ENCODE measurements at regions not wholly inside any gene's neighbourhood (a gene's known extent, or its start where the extent isn't known, plus 50 kb on each side); places are given as distances from the start of the nearest gene placed in this dataset.

GRCh38 chrX:150146271-150146896, 208.1 kb upstream of the EOLA2 start:
- no peak for TF ChIP-seq CTCF (IDR thresholded peaks at IDR 0.05; ENCODE audit: low read length)
- no peak for TF ChIP-seq EZH2 (optimal IDR thresholded peaks at IDR 0.05; ENCODE audit: low read depth, low read length)

All from MM.1S (cell line).